Adrenal gland (tissue), 9 donors: ENCODE measurements at regions not wholly inside any gene's neighbourhood (a gene's known extent, or its start where the extent isn't known, plus 50 kb on each side); places are given as distances from the start of the nearest gene placed in this dataset.

Source experiments
- DNase-seq, 7 donors: peaks; one replicate each; pipeline ENCODE4 v3.0.0-alpha.2; 2019 to 2020
- H3K27ac ChIP-seq, 5 donors: fragments of 200-600 bp; sonication (generic) in 4 of 5; 1 replicate in 3 of 5; 2 replicates in 2 of 5; pipeline versions ENCODE4 v1.5.1 to v1.8.0; 2016 to 2020; ENCODE audit warnings: mild to moderate bottlenecking in 1 of 5
- H3K27me3 ChIP-seq: fragments of 200-600 bp; 2 replicates; pipeline ENCODE4 v1.8.0; 2021
- H3K36me3 ChIP-seq, 2 donors: fragments of 200-600 bp; replicated peaks in 1 of 2; 1 replicate in 1 of 2; 2 replicates in 1 of 2; pipeline versions ENCODE4 v1.5.1 to v1.8.0; 2018 to 2022
- H3K4me1 ChIP-seq, 2 donors: fragments of 200-600 bp; replicated peaks in 1 of 2; 1 replicate in 1 of 2; 2 replicates in 1 of 2; pipeline versions ENCODE4 v1.5.1 to v1.8.0; 2018 to 2021
- H3K4me3 ChIP-seq, 4 donors: fragments of 200-600 bp; sonication (generic) in 3 of 4; one replicate each; pipeline ENCODE4 v1.5.1; 2016 to 2018
- H3K9me3 ChIP-seq, 3 donors: fragments of 200-600 bp; sonication (generic) in 1 of 3; replicated peaks in 1 of 3; 1 replicate in 2 of 3; 2 replicates in 1 of 3; pipeline versions ENCODE4 v1.5.1 to v1.8.0; 2016 to 2021
- POLR2A ChIP-seq, 2 donors: fragments of 450-650 bp; IDR thresholded peaks; one replicate each; pipeline ENCODE4 v1.6.1; 2017; ENCODE audit warnings: antibody characterized with exemption in 2 of 2, mild to moderate bottlenecking in 2 of 2, moderate library complexity in 1 of 2
- WGBS, 4 donors: extraction: QIAGEN DNeasy Blood & Tissue Kit in 2 of 4; methylation state at CpG; one replicate each; pipeline versions ENCODE4 v1.1.5 to v1.1.7; 2013 to 2017; 5-methylcytosine and 5-hydroxymethylcytosine counted together
- intact Hi-C, 2 donors: fragments of 100-400 bp; cut with DNase I; formaldehyde crosslinking; loops; one replicate each; pipeline versions ENCODE4 v1.14.1 to v1.15.0; 2022 to 2023
- TF ChIP-seq, protein P1 (sequence below), 6 experiments: fragments of 450-650 bp in 4 of 6; fragments of 200-600 bp in 2 of 6; sonication (generic) in 1 of 6; IDR thresholded peaks; 1 replicate in 5 of 6; 2 replicates in 1 of 6; pipeline versions ENCODE4 v1.5.1 to v1.8.0; 2016 to 2021; ENCODE audit warnings: antibody characterized with exemption in 6 of 6, mild to moderate bottlenecking in 2 of 6, moderate library complexity in 1 of 6
- donor health status: healthy with polysubstance abuse.
- donor health status: Bipolar disorder and iron deficiency.
- donor health status: DM: yes; HTN: yes; CAD: no.
- donor health status: DM: no; HTN: no; CAD: no.
- donor health status: DM: no; HTN: no; CAD: no.

DNA sequence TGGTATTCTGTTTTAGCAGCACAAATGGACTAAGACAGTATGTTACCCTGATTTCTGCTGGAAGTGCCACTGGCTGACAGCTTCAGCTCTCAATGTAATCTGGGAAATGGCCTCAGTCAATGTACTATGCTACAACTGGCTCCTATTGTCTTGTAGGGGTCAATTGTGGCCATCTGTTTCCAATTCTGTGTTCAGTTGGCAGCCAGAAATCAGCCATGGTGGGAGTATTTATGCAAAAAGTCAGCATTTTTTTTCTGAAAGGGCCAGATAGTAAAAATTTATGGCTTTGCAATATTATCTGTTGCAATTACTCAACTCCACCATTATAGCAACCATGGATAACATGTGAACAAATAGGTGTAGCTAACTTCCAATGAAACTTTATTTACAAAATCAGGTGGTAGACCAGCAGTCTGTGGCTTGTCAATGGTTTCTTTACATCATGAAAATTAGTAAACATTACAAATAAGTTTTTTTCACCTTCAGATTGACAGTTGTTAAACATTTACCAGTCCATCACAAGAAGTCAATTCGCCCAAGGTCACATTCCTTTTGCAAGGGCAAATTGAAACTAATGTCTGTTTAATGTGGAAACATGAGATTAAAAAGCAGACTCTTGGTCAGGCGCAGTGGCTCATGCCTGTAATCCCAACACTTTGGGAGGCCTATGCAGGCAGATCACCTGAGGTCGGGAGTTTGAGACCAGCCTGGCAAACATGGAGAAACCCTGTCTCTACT, 58.3 kb upstream of the TSHZ2 start:
- TF ChIP-seq, protein P1, sequence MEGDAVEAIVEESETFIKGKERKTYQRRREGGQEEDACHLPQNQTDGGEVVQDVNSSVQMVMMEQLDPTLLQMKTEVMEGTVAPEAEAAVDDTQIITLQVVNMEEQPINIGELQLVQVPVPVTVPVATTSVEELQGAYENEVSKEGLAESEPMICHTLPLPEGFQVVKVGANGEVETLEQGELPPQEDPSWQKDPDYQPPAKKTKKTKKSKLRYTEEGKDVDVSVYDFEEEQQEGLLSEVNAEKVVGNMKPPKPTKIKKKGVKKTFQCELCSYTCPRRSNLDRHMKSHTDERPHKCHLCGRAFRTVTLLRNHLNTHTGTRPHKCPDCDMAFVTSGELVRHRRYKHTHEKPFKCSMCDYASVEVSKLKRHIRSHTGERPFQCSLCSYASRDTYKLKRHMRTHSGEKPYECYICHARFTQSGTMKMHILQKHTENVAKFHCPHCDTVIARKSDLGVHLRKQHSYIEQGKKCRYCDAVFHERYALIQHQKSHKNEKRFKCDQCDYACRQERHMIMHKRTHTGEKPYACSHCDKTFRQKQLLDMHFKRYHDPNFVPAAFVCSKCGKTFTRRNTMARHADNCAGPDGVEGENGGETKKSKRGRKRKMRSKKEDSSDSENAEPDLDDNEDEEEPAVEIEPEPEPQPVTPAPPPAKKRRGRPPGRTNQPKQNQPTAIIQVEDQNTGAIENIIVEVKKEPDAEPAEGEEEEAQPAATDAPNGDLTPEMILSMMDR (IDR thresholded peaks at IDR 0.05), result no peak
- no peak for TF ChIP-seq POLR2A (IDR thresholded peaks at IDR 0.05)
- H3K9me3 ChIP-seq, result peaks cover 0 to 7% (median 0%) of the 10 kb centered on the region in 3 donors
- H3K27ac ChIP-seq, result no peak overlapping the region
- H3K4me3 ChIP-seq, result no peak overlapping the region
- no peaks in the 10 kb centered on the region for H3K4me1 ChIP-seq
- no peaks in the 10 kb centered on the region for H3K27me3 ChIP-seq
- no peaks in the 10 kb centered on the region for H3K36me3 ChIP-seq
- no peak for DNase-seq
- WGBS, 4 donors, result 73 to 85% (median 78%) methylated on average over 3 of the region's 3 CpGs
- intact Hi-C loops, result no loop called here

DNA sequence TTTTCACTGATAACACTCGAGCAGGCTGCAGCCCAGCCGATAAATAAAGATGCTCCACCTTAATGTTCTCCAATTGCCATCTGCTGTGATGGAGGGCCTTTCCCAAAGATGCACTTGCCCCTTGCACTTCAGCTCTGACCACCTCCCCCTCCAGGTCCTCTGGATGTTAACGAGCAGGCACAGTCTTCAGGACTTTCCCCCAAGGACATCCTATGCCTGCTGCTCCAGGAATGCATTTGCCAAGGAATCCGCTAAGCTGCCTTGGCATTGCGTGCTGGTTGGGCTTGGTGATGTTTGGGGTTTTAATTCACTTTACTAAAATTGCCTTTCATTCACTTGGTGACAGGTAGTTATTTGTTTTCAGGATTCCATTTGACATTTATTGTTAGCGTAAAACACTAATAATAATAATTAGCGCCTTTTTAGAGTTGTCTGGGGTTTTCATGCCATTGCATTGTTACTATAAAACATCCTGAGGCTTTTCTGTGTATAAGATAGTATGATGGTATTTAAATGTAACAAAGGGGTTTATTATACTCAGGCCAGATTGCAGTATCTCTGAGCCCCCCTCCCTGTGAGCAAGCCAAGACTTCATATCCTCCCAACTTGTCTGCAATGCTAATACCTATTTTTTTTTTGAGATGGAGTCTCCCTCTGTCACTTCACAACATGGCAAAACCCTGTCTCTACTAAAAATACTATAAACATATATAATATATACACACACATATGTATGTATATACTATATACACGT, 66.7 kb upstream of the TSHZ2 start:
- Histone ChIP-seq H3K36me3 (no peaks in the 10 kb centered on the region), H3K27ac (no peak overlapping the region), H3K4me1 (peaks cover 0 to 6% of the 10 kb centered on the region in 2 donors), H3K4me3 (no peak overlapping the region), H3K9me3 (no peaks in the 10 kb centered on the region), H3K27me3 (no peaks in the 10 kb centered on the region)
- 50 to 57% (median 52%) methylated on average over 8 of the region's 8 CpGs for WGBS, 4 donors
- intact Hi-C loops, result no loop called here
- no peak for TF ChIP-seq POLR2A (IDR thresholded peaks at IDR 0.05)
- TF ChIP-seq, protein P1 (IDR thresholded peaks at IDR 0.05), result no peak
- peak in 2 of 7 donors; percentile 12 to 52 for DNase-seq

DNA sequence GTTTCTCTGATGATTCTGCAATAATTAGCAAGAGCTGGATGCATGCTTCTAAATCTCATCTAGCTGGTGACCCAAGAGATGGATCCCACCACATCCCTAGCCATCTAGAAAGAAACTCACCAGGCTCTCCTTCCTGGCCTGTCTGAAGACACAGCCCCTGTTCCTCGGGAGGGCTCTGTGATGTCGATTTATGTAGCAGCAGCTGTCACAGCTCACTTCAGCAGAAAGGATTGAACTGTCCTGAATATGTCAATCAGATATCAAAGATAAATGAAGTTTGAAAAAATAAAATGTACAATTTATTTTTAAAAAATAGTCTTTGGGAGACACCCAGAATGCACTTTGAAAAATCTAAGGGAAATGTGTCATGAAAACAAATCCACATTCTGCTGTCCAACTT, 67.3 kb upstream of the TSHZ2 start:
- DNase-seq, result no peak
- no peaks in the 10 kb centered on the region for H3K27me3 ChIP-seq
- peaks cover 0 to 6% of the 10 kb centered on the region in 2 donors for H3K4me1 ChIP-seq
- TF ChIP-seq POLR2A (IDR thresholded peaks at IDR 0.05), result no peak
- TF ChIP-seq, protein P1 (IDR thresholded peaks at IDR 0.05), result no peak
- 18 to 33% (median 20%) methylated on average over 2 of the region's 2 CpGs for WGBS, 4 donors
- H3K36me3 ChIP-seq, result no peaks in the 10 kb centered on the region
- no peak overlapping the region for H3K27ac ChIP-seq
- intact Hi-C loops, result no loop called here
- H3K9me3 ChIP-seq, result no peaks in the 10 kb centered on the region
- no peak overlapping the region for H3K4me3 ChIP-seq

DNA sequence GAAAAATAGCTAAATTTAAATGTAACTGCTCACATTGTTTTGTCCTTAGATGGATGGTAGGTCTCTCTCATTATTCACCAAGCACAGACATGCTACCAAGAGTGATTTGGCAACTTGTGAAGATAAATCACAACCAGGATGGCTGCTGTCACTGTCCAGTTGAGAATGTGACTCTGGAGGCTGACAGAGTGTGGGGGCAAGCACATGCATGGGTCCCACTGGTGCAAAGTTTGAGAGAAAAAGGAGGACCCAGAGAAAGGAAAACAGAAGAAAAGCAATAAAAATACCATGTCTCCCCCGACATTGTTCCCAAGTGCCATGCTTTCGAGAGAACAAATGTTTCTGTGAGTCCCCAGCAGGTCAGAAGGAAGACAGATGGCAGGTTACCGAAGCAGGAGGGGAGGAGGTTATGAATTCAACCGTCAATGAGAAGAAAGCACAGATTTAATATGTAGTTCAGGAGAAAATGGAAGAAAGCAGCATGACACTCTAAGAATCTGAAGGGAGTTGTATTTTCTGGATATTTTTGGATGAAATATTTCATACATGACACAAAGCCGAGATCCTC, 73.0 kb upstream of the TSHZ2 start:
- intact Hi-C loops, result no loop called here

More for the DNA sequence above, 73.0 kb upstream of the TSHZ2 start:
- no peak overlapping the region for H3K27ac ChIP-seq
- no peaks in the 10 kb centered on the region for H3K9me3 ChIP-seq
- H3K4me1 ChIP-seq, result no peaks in the 10 kb centered on the region
- H3K27me3 ChIP-seq, result no peaks in the 10 kb centered on the region
- 77 to 82% (median 78%) methylated on average over 5 of the region's 5 CpGs for WGBS, 4 donors
- no peak for TF ChIP-seq POLR2A (IDR thresholded peaks at IDR 0.05)
- TF ChIP-seq, protein P1 (IDR thresholded peaks at IDR 0.05), result no peak
- H3K36me3 ChIP-seq, result no peaks in the 10 kb centered on the region
- no peak overlapping the region for H3K4me3 ChIP-seq
- DNase-seq, result no peak
